ENCODE measurements at regions not wholly inside any gene's neighbourhood (a gene's known extent, or its start where the extent isn't known, plus 50 kb on each side); places are given as distances from the start of the nearest gene placed in this dataset.

GRCh38 chr9:24488896-24489295 is 56.8 kb downstream of the IZUMO3 start:
- DNase-seq (ENCODE audit: low spot score): no peak

GRCh38 chr9:24487946-24488345 is 57.8 kb downstream of the IZUMO3 start:
- DNase-seq (ENCODE audit: low spot score): no peak

- no peak for DNase-seq (ENCODE audit: low spot score)
Measured at GRCh38 chr9:24487250-24487861, 58.3 kb downstream of the IZUMO3 start.

GRCh38 chr9:24479361-24480059 is 66.2 kb downstream of the IZUMO3 start:
- DNase-seq (ENCODE audit: low spot score): peak; percentile 0

- no peak for DNase-seq (ENCODE audit: low spot score)
Measured at GRCh38 chr9:24464319-24464951, 81.3 kb downstream of the IZUMO3 start.

- DNase-seq (ENCODE audit: low spot score): no peak
Measured at GRCh38 chr9:24462951-24463350, 82.7 kb downstream of the IZUMO3 start.

GRCh38 chr9:24460781-24461180 is 84.9 kb downstream of the IZUMO3 start:
- DNase-seq (ENCODE audit: low spot score): no peak

GRCh38 chr9:24459953-24460352 is 85.7 kb downstream of the IZUMO3 start:
- DNase-seq (ENCODE audit: low spot score): no peak

- DNase-seq (ENCODE audit: low spot score): no peak
Measured at GRCh38 chr9:24451346-24451745, 94.4 kb downstream of the IZUMO3 start.

GRCh38 chr9:24449976-24450375 is 95.7 kb downstream of the IZUMO3 start:
- no peak for DNase-seq (ENCODE audit: low spot score)

GRCh38 chr9:24439456-24439855 is 106.2 kb downstream of the IZUMO3 start:
- no peak for DNase-seq (ENCODE audit: low spot score)

- DNase-seq (ENCODE audit: low spot score): no peak
Measured at GRCh38 chr9:24438876-24439275, 106.8 kb downstream of the IZUMO3 start.

GRCh38 chr9:24436761-24437160 is 108.9 kb downstream of the IZUMO3 start:
- no peak for DNase-seq (ENCODE audit: low spot score)

- no peak for DNase-seq (ENCODE audit: low spot score)
Measured at GRCh38 chr9:24434183-24434582, 111.5 kb downstream of the IZUMO3 start.

- DNase-seq (ENCODE audit: low spot score): no peak
Measured at GRCh38 chr9:24416136-24416535, 129.6 kb downstream of the IZUMO3 start.

GRCh38 chr9:24413651-24414050 is 132.0 kb downstream of the IZUMO3 start:
- DNase-seq (ENCODE audit: low spot score): peak; percentile 18

- no peak for DNase-seq (ENCODE audit: low spot score)
Measured at GRCh38 chr9:24398466-24398865, 147.2 kb downstream of the IZUMO3 start.

- DNase-seq (ENCODE audit: low spot score): no peak
Measured at GRCh38 chr9:24391095-24391494, 154.6 kb downstream of the IZUMO3 start.

- no peak for DNase-seq (ENCODE audit: low spot score)
Measured at GRCh38 chr9:24385077-24385476, 160.6 kb downstream of the IZUMO3 start.

GRCh38 chr9:24382566-24382965 is 163.1 kb downstream of the IZUMO3 start:
- DNase-seq (ENCODE audit: low spot score): no peak

GRCh38 chr9:24381205-24381604 is 164.5 kb downstream of the IZUMO3 start:
- no peak for DNase-seq (ENCODE audit: low spot score)

- no peak for DNase-seq (ENCODE audit: low spot score)
Measured at GRCh38 chr9:24359046-24359445, 186.7 kb downstream of the IZUMO3 start.

GRCh38 chr9:24351973-24352372 is 193.7 kb downstream of the IZUMO3 start:
- no peak for DNase-seq (ENCODE audit: low spot score)

GRCh38 chr9:24351258-24351657 is 194.4 kb downstream of the IZUMO3 start:
- no peak for DNase-seq (ENCODE audit: low spot score)
